GM12878 (cell line): ENCODE measurements at regions not wholly inside any gene's neighbourhood (a gene's known extent, or its start where the extent isn't known, plus 50 kb on each side); places are given as distances from the start of the nearest gene placed in this dataset.

ENCODE experiments used
- ATAC-seq: fragments of 200-7000 bp; cut with Tn5 transposase; 3 replicates; pipeline ENCODE4 v1.9.1; 2020; ENCODE audit warnings: mild to moderate bottlenecking, moderate library complexity
- BruUV-seq: library from RNA; stranded (reverse); fragments of 400-500 nt; replicated peaks from 2 replicates; lab custom pipeline; 2021; lab: Mats Ljungman, UMichigan
- CTCF ChIA-PET: fragments of 300-600 bp; sonication (Branson Sonifier 250); formaldehyde crosslinking; extraction: SDS; loops from one replicate; lab custom pipeline; 2021; ENCODE audit warnings: inconsistent platforms; lab: Yijun Ruan, JAX
- POLR2A ChIA-PET: fragments of 350-600 bp; formaldehyde crosslinking; extraction: SDS; loops from one replicate; lab custom pipeline; 2021; ENCODE audit warnings: inconsistent platforms; lab: Charles Lee
- RAD21 ChIA-PET: fragments of 300-600 bp; sonication (Branson Sonifier 250); formaldehyde crosslinking; loops from one replicate; lab custom pipeline; 2023; ENCODE audit warnings: antibody characterized with exemption; ENCODE audit not compliant: unreplicated experiment; lab: Charles Lee
- SMC1A ChIA-PET: fragments of 300-600 bp; sonication (Branson Sonifier 250); formaldehyde crosslinking; loops from one replicate; lab custom pipeline; 2023; ENCODE audit not compliant: unreplicated experiment, uncharacterized antibody; lab: Charles Lee
- DNase-seq: peaks from one replicate; pipeline ENCODE4 v3.0.0-alpha.2; 2011; ENCODE audit warnings: low read depth, low spot score
- FAIRE-seq: peaks from 3 replicates; lab custom pipeline; 2011; peaks lifted over from hg19 to GRCh38; lab: Jason Lieb, UNC
- H2AFZ ChIP-seq: 2 replicates; pipeline ENCODE4 v1.6.0; 2011; ENCODE audit warnings: low read depth, low read length, control low read depth; ENCODE audit not compliant: control insufficient read depth
- H3K27ac ChIP-seq: 2 replicates; pipeline ENCODE4 v1.5.1; 2011; ENCODE audit warnings: control low read depth; ENCODE audit not compliant: control insufficient read depth, insufficient read depth
- H3K27me3 ChIP-seq, 2 experiments: replicated peaks in 1 of 2; 2 replicates each; pipeline versions ENCODE4 v1.6.0 to v1.6.1; 2011; ENCODE audit warnings: low read length in 1 of 2; ENCODE audit not compliant: control insufficient read depth in 2 of 2, insufficient read depth in 2 of 2
- H3K36me3 ChIP-seq, 2 experiments: 2 replicates each; pipeline ENCODE4 v1.5.1; 2011; ENCODE audit warnings: low read length in 1 of 2; ENCODE audit not compliant: control insufficient read depth in 2 of 2, insufficient read depth in 2 of 2
- H3K4me1 ChIP-seq: 2 replicates; pipeline ENCODE4 v1.6.1; 2011; ENCODE audit warnings: mild to moderate bottlenecking, low read length, moderate library complexity, mixed read lengths; ENCODE audit not compliant: control insufficient read depth, insufficient read depth
- H3K4me2 ChIP-seq: 2 replicates; pipeline ENCODE4 v1.6.0; 2011; ENCODE audit warnings: control low read depth; ENCODE audit not compliant: control insufficient read depth, insufficient read depth
- H3K4me3 ChIP-seq: fragments of 200-600 bp; sonication (generic); 2 replicates; pipeline ENCODE4 v1.5.1; 2016
- H3K79me2 ChIP-seq: 2 replicates; pipeline ENCODE4 v1.6.0; 2011; ENCODE audit warnings: low read length; ENCODE audit not compliant: control insufficient read depth, insufficient read depth
- H3K9ac ChIP-seq: 2 replicates; pipeline ENCODE4 v1.8.0; 2011; ENCODE audit warnings: low read length, control low read depth, mixed read lengths; ENCODE audit not compliant: control insufficient read depth, insufficient read depth
- H3K9me3 ChIP-seq: replicated peaks from 3 replicates; pipeline ENCODE4 v1.5.1; 2011; ENCODE audit warnings: mild to moderate bottlenecking, low read length; ENCODE audit not compliant: control insufficient read depth, insufficient read depth
- H4K20me1 ChIP-seq: 2 replicates; pipeline ENCODE4 v1.6.0; 2011; ENCODE audit not compliant: control insufficient read depth, insufficient read depth
- GABPA ChIP-seq: IDR thresholded peaks from 2 replicates; pipeline ENCODE4 v1.6.1; 2014; ENCODE audit warnings: antibody characterized with exemption, low read depth, mild to moderate bottlenecking, inconsistent platforms
- HCFC1 ChIP-seq: fragments of 150-350 bp; IDR thresholded peaks from 2 replicates; pipeline ENCODE4 v1.6.1; 2014; ENCODE audit warnings: low read length
- IKZF1 ChIP-seq: fragments of 450-650 bp; conservative IDR thresholded peaks from 2 replicates; pipeline ENCODE4 v1.6.1; 2017; ENCODE audit warnings: antibody characterized with exemption, mild to moderate bottlenecking
- IRF4 ChIP-seq: IDR thresholded peaks from 2 replicates; pipeline ENCODE4 v1.6.1; 2011; ENCODE audit warnings: low read depth, low read length
- LARP7 ChIP-seq: fragments of 450-650 bp; IDR thresholded peaks from 2 replicates; pipeline ENCODE4 v1.6.1; 2017; ENCODE audit warnings: mild to moderate bottlenecking
- MTA3 ChIP-seq: IDR thresholded peaks from 2 replicates; pipeline ENCODE4 v1.6.1; 2012; ENCODE audit warnings: low read length, inconsistent platforms, borderline replicate concordance
- MYC ChIP-seq: IDR thresholded peaks from 2 replicates; pipeline ENCODE4 v1.6.1; 2011; ENCODE audit warnings: mild to moderate bottlenecking, low read length, moderate library complexity, inconsistent platforms; ENCODE audit not compliant: insufficient read depth, insufficient replicate concordance, insufficient read length, severe bottlenecking
- NRF1 ChIP-seq: conservative IDR thresholded peaks from 2 replicates; pipeline ENCODE4 v1.6.1; 2011; ENCODE audit warnings: mild to moderate bottlenecking, low read depth, low read length, improper control_type of control experiment
- RAD21 ChIP-seq: IDR thresholded peaks from 2 replicates; pipeline ENCODE4 v1.6.1; 2011; ENCODE audit warnings: mild to moderate bottlenecking, low read depth, low read length, moderate library complexity; ENCODE audit not compliant: insufficient read depth
- RBBP5 ChIP-seq: fragments of 200-600 bp; sonication (generic); conservative IDR thresholded peaks from 2 replicates; pipeline ENCODE4 v1.6.1; 2016
- RUNX3 ChIP-seq: IDR thresholded peaks from 2 replicates; pipeline ENCODE4 v1.6.1; 2012; ENCODE audit warnings: low read length, inconsistent platforms
- SUPT20H ChIP-seq: IDR thresholded peaks from 2 replicates; pipeline ENCODE4 v1.6.1; 2011; ENCODE audit warnings: low read depth, mild to moderate bottlenecking, low read length, moderate library complexity, borderline replicate concordance; ENCODE audit not compliant: control insufficient read depth
- TARDBP ChIP-seq: IDR thresholded peaks from 2 replicates; pipeline ENCODE4 v1.6.1; 2016; ENCODE audit warnings: borderline replicate concordance
- ZNF207 ChIP-seq: fragments of 450-650 bp; IDR thresholded peaks from 2 replicates; pipeline ENCODE4 v1.6.1; 2014; ENCODE audit warnings: antibody characterized with exemption, mild to moderate bottlenecking, borderline replicate concordance
- WGBS: methylation state at CpG from one replicate; pipeline ENCODE4 v1.1.6; 2016; ENCODE audit warnings: low lambda C conversion rate; ENCODE audit not compliant: insufficient replicate concordance, insufficient coverage; ENCODE audit errors: missing lambda C conversion rate; 5-methylcytosine and 5-hydroxymethylcytosine counted together
- in situ Hi-C: fragments of 300-500 bp; cut with MboI; formaldehyde crosslinking; loops from 9 replicates; pipeline ENCODE4 v1.14.3; 2018; ENCODE audit warnings: mixed read lengths
- intact Hi-C: fragments of 100-400 bp; cut with micrococcal nuclease; formaldehyde crosslinking; loops from one replicate; pipeline ENCODE4 v1.14.2; 2022; ENCODE audit not compliant: unreplicated experiment
- TF ChIP-seq, protein P1 (sequence below): IDR thresholded peaks from 2 replicates; pipeline ENCODE4 v1.6.1; 2012; ENCODE audit warnings: improper control_type of control experiment, low read depth, low read length; ENCODE audit not compliant: insufficient replicate concordance
- TF ChIP-seq, protein P2 (sequence below): fragments of 450-650 bp; IDR thresholded peaks from 2 replicates; pipeline ENCODE4 v1.6.1; 2018; ENCODE audit warnings: borderline replicate concordance, mild to moderate bottlenecking; ENCODE audit not compliant: partially characterized antibody

DNA sequence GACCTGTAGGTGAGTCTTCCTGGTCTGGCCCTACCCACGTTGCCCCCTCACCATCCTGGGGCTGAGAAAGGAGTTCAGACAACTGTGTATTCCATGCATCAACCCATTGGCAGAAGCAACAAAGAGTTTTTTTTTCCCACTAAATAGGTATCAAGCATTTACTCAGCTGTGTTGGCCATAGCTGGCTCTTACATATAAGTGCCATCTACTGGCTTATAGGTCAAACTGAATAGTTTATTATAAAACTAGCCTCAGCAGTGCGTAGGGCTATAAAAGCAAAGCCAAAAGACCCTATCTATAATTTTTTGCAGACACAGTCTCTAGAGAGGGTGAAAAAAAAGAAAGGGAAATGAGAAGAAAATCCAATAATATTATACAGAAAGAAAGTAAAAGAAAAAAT is 765.2 kb upstream of the MGAT4C start (continued):
- TF ChIP-seq, protein P1, sequence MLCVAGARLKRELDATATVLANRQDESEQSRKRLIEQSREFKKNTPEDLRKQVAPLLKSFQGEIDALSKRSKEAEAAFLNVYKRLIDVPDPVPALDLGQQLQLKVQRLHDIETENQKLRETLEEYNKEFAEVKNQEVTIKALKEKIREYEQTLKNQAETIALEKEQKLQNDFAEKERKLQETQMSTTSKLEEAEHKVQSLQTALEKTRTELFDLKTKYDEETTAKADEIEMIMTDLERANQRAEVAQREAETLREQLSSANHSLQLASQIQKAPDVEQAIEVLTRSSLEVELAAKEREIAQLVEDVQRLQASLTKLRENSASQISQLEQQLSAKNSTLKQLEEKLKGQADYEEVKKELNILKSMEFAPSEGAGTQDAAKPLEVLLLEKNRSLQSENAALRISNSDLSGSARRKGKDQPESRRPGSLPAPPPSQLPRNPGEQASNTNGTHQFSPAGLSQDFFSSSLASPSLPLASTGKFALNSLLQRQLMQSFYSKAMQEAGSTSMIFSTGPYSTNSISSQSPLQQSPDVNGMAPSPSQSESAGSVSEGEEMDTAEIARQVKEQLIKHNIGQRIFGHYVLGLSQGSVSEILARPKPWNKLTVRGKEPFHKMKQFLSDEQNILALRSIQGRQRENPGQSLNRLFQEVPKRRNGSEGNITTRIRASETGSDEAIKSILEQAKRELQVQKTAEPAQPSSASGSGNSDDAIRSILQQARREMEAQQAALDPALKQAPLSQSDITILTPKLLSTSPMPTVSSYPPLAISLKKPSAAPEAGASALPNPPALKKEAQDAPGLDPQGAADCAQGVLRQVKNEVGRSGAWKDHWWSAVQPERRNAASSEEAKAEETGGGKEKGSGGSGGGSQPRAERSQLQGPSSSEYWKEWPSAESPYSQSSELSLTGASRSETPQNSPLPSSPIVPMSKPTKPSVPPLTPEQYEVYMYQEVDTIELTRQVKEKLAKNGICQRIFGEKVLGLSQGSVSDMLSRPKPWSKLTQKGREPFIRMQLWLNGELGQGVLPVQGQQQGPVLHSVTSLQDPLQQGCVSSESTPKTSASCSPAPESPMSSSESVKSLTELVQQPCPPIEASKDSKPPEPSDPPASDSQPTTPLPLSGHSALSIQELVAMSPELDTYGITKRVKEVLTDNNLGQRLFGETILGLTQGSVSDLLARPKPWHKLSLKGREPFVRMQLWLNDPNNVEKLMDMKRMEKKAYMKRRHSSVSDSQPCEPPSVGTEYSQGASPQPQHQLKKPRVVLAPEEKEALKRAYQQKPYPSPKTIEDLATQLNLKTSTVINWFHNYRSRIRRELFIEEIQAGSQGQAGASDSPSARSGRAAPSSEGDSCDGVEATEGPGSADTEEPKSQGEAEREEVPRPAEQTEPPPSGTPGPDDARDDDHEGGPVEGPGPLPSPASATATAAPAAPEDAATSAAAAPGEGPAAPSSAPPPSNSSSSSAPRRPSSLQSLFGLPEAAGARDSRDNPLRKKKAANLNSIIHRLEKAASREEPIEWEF, result no peak
- TF ChIP-seq, protein P2, sequence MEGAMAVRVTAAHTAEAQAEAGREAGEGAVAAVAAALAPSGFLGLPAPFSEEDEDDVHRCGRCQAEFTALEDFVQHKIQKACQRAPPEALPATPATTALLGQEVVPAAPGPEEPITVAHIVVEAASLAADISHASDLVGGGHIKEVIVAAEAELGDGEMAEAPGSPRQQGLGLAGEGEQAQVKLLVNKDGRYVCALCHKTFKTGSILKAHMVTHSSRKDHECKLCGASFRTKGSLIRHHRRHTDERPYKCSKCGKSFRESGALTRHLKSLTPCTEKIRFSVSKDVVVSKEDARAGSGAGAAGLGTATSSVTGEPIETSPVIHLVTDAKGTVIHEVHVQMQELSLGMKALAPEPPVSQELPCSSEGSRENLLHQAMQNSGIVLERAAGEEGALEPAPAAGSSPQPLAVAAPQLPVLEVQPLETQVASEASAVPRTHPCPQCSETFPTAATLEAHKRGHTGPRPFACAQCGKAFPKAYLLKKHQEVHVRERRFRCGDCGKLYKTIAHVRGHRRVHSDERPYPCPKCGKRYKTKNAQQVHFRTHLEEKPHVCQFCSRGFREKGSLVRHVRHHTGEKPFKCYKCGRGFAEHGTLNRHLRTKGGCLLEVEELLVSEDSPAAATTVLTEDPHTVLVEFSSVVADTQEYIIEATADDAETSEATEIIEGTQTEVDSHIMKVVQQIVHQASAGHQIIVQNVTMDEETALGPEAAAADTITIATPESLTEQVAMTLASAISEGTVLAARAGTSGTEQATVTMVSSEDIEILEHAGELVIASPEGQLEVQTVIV, result no peak

DNA sequence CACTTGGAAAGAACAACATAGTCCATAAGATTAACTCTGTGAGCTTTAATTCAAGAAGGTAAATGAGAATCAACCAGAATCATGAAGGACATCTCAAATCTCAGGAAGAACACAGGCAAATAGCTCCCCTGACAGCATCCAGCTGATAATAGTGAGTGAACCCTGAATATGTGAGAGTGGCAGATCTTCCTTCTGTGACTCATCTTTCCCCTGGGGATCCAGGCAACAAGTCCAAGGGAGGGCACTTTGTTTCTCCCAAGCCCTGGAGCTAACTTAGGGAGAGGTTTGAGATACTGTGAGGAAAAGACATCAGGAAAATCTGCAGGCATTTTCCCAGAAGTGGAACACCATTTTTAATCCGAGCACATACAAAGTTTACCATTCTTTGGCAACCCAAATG is 763.9 kb upstream of the MGAT4C start:
- DNase-seq, result no peak
- no peaks in the 10 kb centered on the region for H4K20me1 ChIP-seq
- no peaks in the 10 kb centered on the region for H3K79me2 ChIP-seq
- ChIA-PET CTCF (no interaction called here), RAD21 (interaction anchor here (0.7 kb wide), 1 partner anchor 1613 kb away, joined by 3 read pairs; no protein-coding TSS in a partner anchor), SMC1A (interaction anchor here (0.9 kb wide), 1 partner anchor 18 kb away, joined by 4 read pairs; no protein-coding TSS in a partner anchor), POLR2A (no interaction called here)
- in situ Hi-C loops (no loop called here), intact Hi-C loops (no loop called here)
- no peak overlapping the region for H3K27ac ChIP-seq
- no peak overlapping the region for H3K9ac ChIP-seq
- FAIRE-seq, result no peak
- no TSS peak for BruUV-seq
- H3K36me3 ChIP-seq, result no peaks in the 10 kb centered on the region
- WGBS, result 35% methylated on average over 1 of the region's 1 CpG
- H3K4me2 ChIP-seq, result no peak overlapping the region
- H3K9me3 ChIP-seq, result no peaks in the 10 kb centered on the region
- H3K4me1 ChIP-seq, result no peaks in the 10 kb centered on the region
- no peaks in the 10 kb centered on the region for H3K27me3 ChIP-seq
- no peak overlapping the region for H3K4me3 ChIP-seq
- H2AFZ ChIP-seq, result no peak overlapping the region
- ATAC-seq, result no peak
- no peak for TF ChIP-seq RAD21
- no peak for TF ChIP-seq GABPA
- no peak for TF ChIP-seq SUPT20H
- no peak for TF ChIP-seq RUNX3
- no peak for TF ChIP-seq IKZF1
- TF ChIP-seq MYC, result no peak
- TF ChIP-seq HCFC1, result no peak
- TF ChIP-seq LARP7, result no peak
- TF ChIP-seq NRF1, result no peak
- TF ChIP-seq ZNF207, result no peak
- TF ChIP-seq RBBP5, result no peak
- no peak for TF ChIP-seq TARDBP
- no peak for TF ChIP-seq MTA3
- TF ChIP-seq IRF4, result no peak
- TF ChIP-seq, all 136 proteins: peak for 0
